A673 (cell line): ENCODE measurements at regions not wholly inside any gene's neighbourhood (a gene's known extent, or its start where the extent isn't known, plus 50 kb on each side); places are given as distances from the start of the nearest gene placed in this dataset.

Experiments used
- EZH2 ChIP-seq: fragments of 200-600 bp; sonication (generic); IDR thresholded peaks from 2 replicates; pipeline ENCODE4 v1.6.1; 2017; ENCODE audit warnings: borderline replicate concordance, low read depth, mild to moderate bottlenecking, mixed read lengths, antibody characterized with exemption, low read length; ENCODE audit not compliant: poor library complexity, severe bottlenecking
- TF ChIP-seq, protein P1 (sequence below): fragments of 300-800, 200-600 bp; sonication (generic); conservative IDR thresholded peaks from 2 replicates; pipeline ENCODE4 v1.5.1; 2017; ENCODE audit warnings: low read depth, mild to moderate bottlenecking, antibody characterized with exemption, low read length, moderate library complexity, mixed read lengths

DNA sequence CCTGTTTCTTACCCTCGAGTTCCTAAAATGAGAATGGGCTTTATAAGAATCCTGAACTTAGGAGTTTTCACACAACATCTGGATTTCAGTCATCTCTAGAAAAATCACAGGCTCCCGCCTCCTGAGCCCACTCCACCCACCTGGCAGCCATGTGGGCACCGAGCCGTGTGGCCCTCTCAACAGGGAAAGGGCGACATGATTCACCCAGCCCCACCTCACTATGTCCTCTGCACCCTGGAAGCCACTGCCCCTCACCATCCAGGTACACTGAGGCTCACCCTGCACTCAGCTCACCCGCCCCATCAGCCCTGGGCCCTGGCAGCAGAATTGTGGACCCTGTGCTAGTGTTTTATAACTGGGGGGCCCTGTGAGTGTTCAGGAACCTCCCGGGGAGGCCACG is 101.5 kb downstream of the SHANK2 start:
- TF ChIP-seq, protein P1, sequence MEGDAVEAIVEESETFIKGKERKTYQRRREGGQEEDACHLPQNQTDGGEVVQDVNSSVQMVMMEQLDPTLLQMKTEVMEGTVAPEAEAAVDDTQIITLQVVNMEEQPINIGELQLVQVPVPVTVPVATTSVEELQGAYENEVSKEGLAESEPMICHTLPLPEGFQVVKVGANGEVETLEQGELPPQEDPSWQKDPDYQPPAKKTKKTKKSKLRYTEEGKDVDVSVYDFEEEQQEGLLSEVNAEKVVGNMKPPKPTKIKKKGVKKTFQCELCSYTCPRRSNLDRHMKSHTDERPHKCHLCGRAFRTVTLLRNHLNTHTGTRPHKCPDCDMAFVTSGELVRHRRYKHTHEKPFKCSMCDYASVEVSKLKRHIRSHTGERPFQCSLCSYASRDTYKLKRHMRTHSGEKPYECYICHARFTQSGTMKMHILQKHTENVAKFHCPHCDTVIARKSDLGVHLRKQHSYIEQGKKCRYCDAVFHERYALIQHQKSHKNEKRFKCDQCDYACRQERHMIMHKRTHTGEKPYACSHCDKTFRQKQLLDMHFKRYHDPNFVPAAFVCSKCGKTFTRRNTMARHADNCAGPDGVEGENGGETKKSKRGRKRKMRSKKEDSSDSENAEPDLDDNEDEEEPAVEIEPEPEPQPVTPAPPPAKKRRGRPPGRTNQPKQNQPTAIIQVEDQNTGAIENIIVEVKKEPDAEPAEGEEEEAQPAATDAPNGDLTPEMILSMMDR = no peak
- no peak for TF ChIP-seq EZH2
